ENCODE measurements at regions not wholly inside any gene's neighbourhood (a gene's known extent, or its start where the extent isn't known, plus 50 kb on each side); places are given as distances from the start of the nearest gene placed in this dataset.

GRCh38 chr5:4093236-4093635, 497.6 kb downstream of the IRX1 start:
- Histone ChIP-seq H3K4me3 (no peak overlapping the region), H3K9me3 (no peaks in the 10 kb centered on the region), H3K27me3 (no peaks in the 10 kb centered on the region), H3K4me1 (no peaks in the 10 kb centered on the region), H3K36me3 (no peaks in the 10 kb centered on the region), H3K27ac (no peak overlapping the region)
- no peak for TF ChIP-seq POLR2A (IDR thresholded peaks at IDR 0.05)
- TF ChIP-seq, protein P1, sequence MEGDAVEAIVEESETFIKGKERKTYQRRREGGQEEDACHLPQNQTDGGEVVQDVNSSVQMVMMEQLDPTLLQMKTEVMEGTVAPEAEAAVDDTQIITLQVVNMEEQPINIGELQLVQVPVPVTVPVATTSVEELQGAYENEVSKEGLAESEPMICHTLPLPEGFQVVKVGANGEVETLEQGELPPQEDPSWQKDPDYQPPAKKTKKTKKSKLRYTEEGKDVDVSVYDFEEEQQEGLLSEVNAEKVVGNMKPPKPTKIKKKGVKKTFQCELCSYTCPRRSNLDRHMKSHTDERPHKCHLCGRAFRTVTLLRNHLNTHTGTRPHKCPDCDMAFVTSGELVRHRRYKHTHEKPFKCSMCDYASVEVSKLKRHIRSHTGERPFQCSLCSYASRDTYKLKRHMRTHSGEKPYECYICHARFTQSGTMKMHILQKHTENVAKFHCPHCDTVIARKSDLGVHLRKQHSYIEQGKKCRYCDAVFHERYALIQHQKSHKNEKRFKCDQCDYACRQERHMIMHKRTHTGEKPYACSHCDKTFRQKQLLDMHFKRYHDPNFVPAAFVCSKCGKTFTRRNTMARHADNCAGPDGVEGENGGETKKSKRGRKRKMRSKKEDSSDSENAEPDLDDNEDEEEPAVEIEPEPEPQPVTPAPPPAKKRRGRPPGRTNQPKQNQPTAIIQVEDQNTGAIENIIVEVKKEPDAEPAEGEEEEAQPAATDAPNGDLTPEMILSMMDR (IDR thresholded peaks at IDR 0.05): no peak
- TF ChIP-seq EP300 (IDR thresholded peaks at IDR 0.05): no peak
- WGBS, 2 donors: 82 to 85% methylated on average over 15 of the region's 15 CpGs
- no peak for ATAC-seq (ENCODE audit: low FRiP score in 2 of 2)
- DNase-seq: no peak

- WGBS, 2 donors: 72 to 89% methylated on average over 4 of the region's 4 CpGs
- H3K27me3 ChIP-seq: no peaks in the 10 kb centered on the region
- H3K36me3 ChIP-seq: no peaks in the 10 kb centered on the region
- H3K27ac ChIP-seq: no peak overlapping the region
- no peak for TF ChIP-seq EP300 (IDR thresholded peaks at IDR 0.05)
- no peak for TF ChIP-seq POLR2AphosphoS5 (IDR thresholded peaks at IDR 0.05)
- TF ChIP-seq POLR2A (IDR thresholded peaks at IDR 0.05): no peak
- TF ChIP-seq, protein P1 (IDR thresholded peaks at IDR 0.05): no peak
- DNase-seq (no peak), ATAC-seq (ENCODE audit: low FRiP score in 2 of 2) (no peak)
- H3K4me1 ChIP-seq: no peaks in the 10 kb centered on the region
- no peak overlapping the region for H3K4me3 ChIP-seq
- H3K9me3 ChIP-seq: no peaks in the 10 kb centered on the region
Observed at GRCh38 chr5:4093970-4094369, 498.3 kb downstream of the IRX1 start.

- Histone ChIP-seq H3K4me1 (no peaks in the 10 kb centered on the region), H3K4me3 (no peak overlapping the region), H3K27me3 (no peaks in the 10 kb centered on the region), H3K27ac (no peak overlapping the region), H3K9me3 (no peaks in the 10 kb centered on the region), H3K36me3 (no peaks in the 10 kb centered on the region)
- ATAC-seq (ENCODE audit: low FRiP score in 2 of 2) (no peak), DNase-seq (no peak)
- no peak for TF ChIP-seq POLR2A (IDR thresholded peaks at IDR 0.05)
- TF ChIP-seq POLR2AphosphoS5 (IDR thresholded peaks at IDR 0.05): no peak
- no peak for TF ChIP-seq EP300 (IDR thresholded peaks at IDR 0.05)
- TF ChIP-seq, protein P1 (IDR thresholded peaks at IDR 0.05): no peak
- WGBS, 2 donors: 69 to 70% methylated on average over 14 of the region's 14 CpGs
Observed at GRCh38 chr5:4095918-4096630, 500.4 kb downstream of the IRX1 start.

DNA sequence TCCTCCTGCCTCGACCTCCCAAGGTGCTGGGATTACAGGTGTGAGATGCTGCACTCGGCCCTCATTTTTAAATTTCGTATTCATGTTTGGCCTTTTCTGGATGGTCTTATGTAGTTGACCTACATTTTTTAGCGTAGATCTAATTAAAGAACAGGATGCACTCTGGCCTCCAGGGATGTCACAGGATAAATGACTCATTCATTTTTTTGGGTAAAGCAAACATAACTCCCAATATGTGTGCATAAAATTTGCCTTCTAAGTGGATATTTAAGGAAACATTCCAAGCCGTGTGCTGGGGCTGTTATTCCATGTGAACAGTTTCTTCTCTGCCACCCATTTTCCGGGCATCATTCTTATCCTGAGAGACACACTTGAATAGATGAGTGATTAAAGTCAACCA, 501.6 kb downstream of the IRX1 start:
- H3K27me3 ChIP-seq: no peaks in the 10 kb centered on the region
- H3K27ac ChIP-seq: no peak overlapping the region
- H3K4me1 ChIP-seq: no peaks in the 10 kb centered on the region
- no peak overlapping the region for H3K4me3 ChIP-seq
- H3K36me3 ChIP-seq: no peaks in the 10 kb centered on the region
- ATAC-seq (ENCODE audit: low FRiP score in 2 of 2) (no peak), DNase-seq (no peak)
- TF ChIP-seq, protein P1 (IDR thresholded peaks at IDR 0.05): no peak
- no peak for TF ChIP-seq EP300 (IDR thresholded peaks at IDR 0.05)
- TF ChIP-seq POLR2AphosphoS5 (IDR thresholded peaks at IDR 0.05): no peak
- no peak for TF ChIP-seq POLR2A (IDR thresholded peaks at IDR 0.05)
- no peaks in the 10 kb centered on the region for H3K9me3 ChIP-seq
- 82 to 83% methylated on average over 6 of the region's 6 CpGs for WGBS, 2 donors

DNA sequence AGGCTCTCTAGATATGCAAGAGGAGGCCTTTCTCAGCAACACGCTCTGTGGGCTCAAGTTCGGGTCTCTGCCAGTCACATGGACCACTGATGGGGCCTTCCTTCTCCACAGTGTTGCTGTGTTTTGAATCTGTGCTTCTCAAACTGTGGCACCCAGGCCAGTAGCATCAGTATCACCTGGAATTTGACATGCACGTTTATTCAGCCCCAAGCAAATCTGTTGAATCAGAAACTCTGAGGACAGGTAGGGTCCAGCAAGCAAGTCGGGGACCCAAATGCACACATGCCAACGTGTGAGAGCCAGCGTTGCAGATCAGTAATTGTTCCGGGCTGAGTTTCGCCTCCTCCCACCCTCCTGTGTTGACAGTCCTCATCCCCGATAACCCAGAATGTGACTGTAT, 502.6 kb downstream of the IRX1 start:
- Histone ChIP-seq H3K36me3 (no peaks in the 10 kb centered on the region), H3K9me3 (no peaks in the 10 kb centered on the region), H3K4me1 (no peaks in the 10 kb centered on the region), H3K4me3 (no peak overlapping the region), H3K27ac (no peak overlapping the region), H3K27me3 (no peaks in the 10 kb centered on the region)
- WGBS, 2 donors: 85 to 93% methylated on average over 9 of the region's 9 CpGs
- DNase-seq (no peak), ATAC-seq (ENCODE audit: low FRiP score in 2 of 2) (no peak)
- TF ChIP-seq EP300 (IDR thresholded peaks at IDR 0.05): no peak
